SK-N-SH (cell line): ENCODE measurements at regions not wholly inside any gene's neighbourhood (a gene's known extent, or its start where the extent isn't known, plus 50 kb on each side); places are given as distances from the start of the nearest gene placed in this dataset.

Experiments used
- CTCF ChIA-PET: fragments of 300-600, 350-600 bp; formaldehyde crosslinking; extraction: SDS; loops from one replicate; lab custom pipeline; 2021; lab: Yijun Ruan, JAX
- POLR2A ChIA-PET: fragments of 350-600 bp; sonication (Branson Sonifier 250); formaldehyde crosslinking; extraction: SDS; loops from one replicate; lab custom pipeline; 2020; ENCODE audit warnings: antibody characterized with exemption, inconsistent platforms; lab: Yijun Ruan, JAX
- DNase-seq: peaks from one replicate; pipeline ENCODE4 v3.0.0; 2012
- H2AFZ ChIP-seq: fragments of 200-600 bp; sonication (generic); 2 replicates; pipeline ENCODE4 v1.8.1; 2016; ENCODE audit warnings: antibody characterized with exemption, mild to moderate bottlenecking, low read depth
- H3F3A ChIP-seq: fragments of 200-600 bp; sonication (generic); replicated peaks from 2 replicates; pipeline ENCODE3; 2016; ENCODE audit warnings: antibody characterized with exemption, mild to moderate bottlenecking; ENCODE audit not compliant: insufficient read depth
- H3K27ac ChIP-seq, 2 experiments: fragments of 200-500 bp in 1 of 2; fragments of 200-600 bp in 1 of 2; sonication (Bioruptor generic) in 1 of 2; sonication (generic), shearing (Covaris generic) in 1 of 2; 2 replicates each; pipeline versions ENCODE4 v1.5.1 to v1.6.1; 2014 to 2016; ENCODE audit warnings: low read depth in 2 of 2, inconsistent platforms in 1 of 2, low read length in 1 of 2, mild to moderate bottlenecking in 1 of 2, mixed read lengths in 1 of 2
- H3K27me3 ChIP-seq: fragments of 200-600 bp; sonication (generic), shearing (Covaris generic); 2 replicates; pipeline ENCODE4 v1.6.1; 2016; ENCODE audit warnings: mixed run types; ENCODE audit not compliant: insufficient read depth
- H3K36me3 ChIP-seq, 2 experiments: fragments of 200-500 bp in 1 of 2; fragments of 200-600 bp in 1 of 2; sonication (Bioruptor generic) in 1 of 2; sonication (generic) in 1 of 2; replicated peaks in 1 of 2; 2 replicates each; pipeline versions ENCODE3 to v1.5.1; 2014 to 2016; ENCODE audit warnings: low read length in 1 of 2, mild to moderate bottlenecking in 1 of 2; ENCODE audit not compliant: insufficient read depth in 2 of 2, control insufficient read depth in 1 of 2
- H3K4me1 ChIP-seq, 2 experiments: fragments of 200-500 bp in 1 of 2; fragments of 200-600 bp in 1 of 2; sonication (Bioruptor generic) in 1 of 2; sonication (generic), shearing (Covaris generic) in 1 of 2; 2 replicates each; pipeline versions ENCODE4 v1.5.1 to v1.6.1; 2014 to 2016; ENCODE audit warnings: low read depth in 1 of 2, low read length in 1 of 2, mixed run types in 1 of 2; ENCODE audit not compliant: insufficient read depth in 2 of 2, control insufficient read depth in 1 of 2
- H3K4me2 ChIP-seq: fragments of 200-600 bp; sonication (generic), shearing (Covaris generic); 2 replicates; pipeline ENCODE4 v1.6.1; 2017; ENCODE audit warnings: mixed run types
- H3K4me3 ChIP-seq, 2 experiments: fragments of 200-500 bp in 1 of 2; fragments of 200-600 bp in 1 of 2; sonication (Bioruptor generic) in 1 of 2; sonication (generic), shearing (Covaris generic) in 1 of 2; 2 replicates each; pipeline versions ENCODE4 v1.5.1 to v1.8.1; 2014 to 2016; ENCODE audit warnings: low read depth in 2 of 2, inconsistent platforms in 1 of 2, low read length in 1 of 2, mild to moderate bottlenecking in 1 of 2, mixed read lengths in 1 of 2, moderate library complexity in 1 of 2
- H3K79me2 ChIP-seq: fragments of 200-600 bp; sonication (generic); 2 replicates; pipeline ENCODE4 v1.8.1; 2017; ENCODE audit warnings: mild to moderate bottlenecking; ENCODE audit not compliant: insufficient read depth
- H3K9ac ChIP-seq: fragments of 200-600 bp; sonication (generic); 2 replicates; pipeline ENCODE4 v1.6.1; 2017; ENCODE audit warnings: mixed run types
- H3K9me2 ChIP-seq: fragments of 200-600 bp; sonication (generic); 2 replicates; pipeline ENCODE4 v1.6.1; 2017; ENCODE audit warnings: mixed run types
- H3K9me3 ChIP-seq: fragments of 200-600 bp; sonication (generic); 2 replicates; pipeline ENCODE4 v1.6.1; 2017; ENCODE audit warnings: mixed run types, mild to moderate bottlenecking, moderate library complexity
- H4K20me1 ChIP-seq: fragments of 200-600 bp; sonication (generic); 2 replicates; pipeline ENCODE4 v1.6.1; 2017; ENCODE audit warnings: mild to moderate bottlenecking, mixed run types; ENCODE audit not compliant: insufficient read depth
- CTCF ChIP-seq: fragments of 200-600 bp; sonication (generic); IDR thresholded peaks from 2 replicates; pipeline ENCODE4 v1.6.1; 2017; ENCODE audit warnings: antibody characterized with exemption, mild to moderate bottlenecking, moderate library complexity
- ELF1 ChIP-seq: IDR thresholded peaks from 2 replicates; pipeline ENCODE4 v1.4.0; 2012
- EP300 ChIP-seq, 2 experiments: IDR thresholded peaks; 2 replicates each; pipeline versions ENCODE4 v1.4.0 to v1.6.1; 2012; ENCODE audit warnings: borderline replicate concordance in 1 of 2, low read depth in 1 of 2, low read length in 1 of 2
- FOXJ3 ChIP-seq: sonication (generic); formaldehyde crosslinking; IDR thresholded peaks from 2 replicates; pipeline ENCODE4 v1.5.1; 2020; ENCODE audit warnings: mild to moderate bottlenecking, missing genetic modification reagents
- FOXM1 ChIP-seq: IDR thresholded peaks from 2 replicates; pipeline ENCODE4 v1.4.0; 2012; ENCODE audit warnings: low read depth, mild to moderate bottlenecking
- GABPA ChIP-seq: IDR thresholded peaks from 2 replicates; pipeline ENCODE4 v1.4.0; 2012; ENCODE audit warnings: low read depth, mild to moderate bottlenecking
- GATA2 ChIP-seq: sonication (generic); formaldehyde crosslinking; IDR thresholded peaks from 2 replicates; pipeline ENCODE4 v1.5.0; 2020; ENCODE audit warnings: mild to moderate bottlenecking, missing genetic modification reagents
- JUND ChIP-seq: IDR thresholded peaks from 2 replicates; pipeline ENCODE4 v1.4.0; 2012
- MEF2A ChIP-seq: IDR thresholded peaks from 2 replicates; pipeline ENCODE4 v1.4.0; 2012; ENCODE audit warnings: low read depth, borderline replicate concordance
- MXI1 ChIP-seq: IDR thresholded peaks from 2 replicates; pipeline ENCODE4 v1.6.1; 2012; ENCODE audit warnings: mild to moderate bottlenecking, low read depth, low read length, improper control_type of control experiment
- NFIC ChIP-seq: IDR thresholded peaks from 2 replicates; pipeline ENCODE4 v1.4.0; 2012; ENCODE audit warnings: borderline replicate concordance
- PBX3 ChIP-seq: IDR thresholded peaks from 2 replicates; pipeline ENCODE4; 2012
- POLR2AphosphoS5 ChIP-seq: IDR thresholded peaks from 2 replicates; pipeline ENCODE4 v1.6.1; 2012; ENCODE audit warnings: low read depth, low read length
- RXRA ChIP-seq: IDR thresholded peaks from 2 replicates; pipeline ENCODE4 v1.4.0; 2012; ENCODE audit warnings: low read depth, mild to moderate bottlenecking, borderline replicate concordance
- TEAD4 ChIP-seq: IDR thresholded peaks from 2 replicates; pipeline ENCODE4 v1.4.0; 2012; ENCODE audit warnings: mild to moderate bottlenecking, borderline replicate concordance; ENCODE audit not compliant: insufficient read depth
- USF1 ChIP-seq: IDR thresholded peaks from 2 replicates; pipeline ENCODE4 v1.4.0; 2012; ENCODE audit warnings: low read depth, borderline replicate concordance
- USF2 ChIP-seq: fragments of 150-350 bp; IDR thresholded peaks from 2 replicates; pipeline ENCODE4 v1.6.1; 2017; ENCODE audit warnings: antibody characterized with exemption, low read length, low read depth, borderline replicate concordance
- WGBS: methylation state at CpG from one replicate; pipeline ENCODE4 v1.1.6; 2017; ENCODE audit warnings: low lambda C conversion rate; 5-methylcytosine and 5-hydroxymethylcytosine counted together
- TF ChIP-seq, protein P1 (sequence below): IDR thresholded peaks from 2 replicates; pipeline ENCODE4 v1.6.1; 2012; ENCODE audit warnings: mild to moderate bottlenecking, low read depth, low read length, moderate library complexity

- Histone ChIP-seq H3F3A (no peaks in the 10 kb centered on the region), H4K20me1 (no peaks in the 10 kb centered on the region), H3K9me2 (no peaks in the 10 kb centered on the region), H3K27ac (no peak overlapping the region), H3K27me3 (no peaks in the 10 kb centered on the region; the same call in 1 of the 2 replicates), H3K36me3 (no peaks in the 10 kb centered on the region), H3K79me2 (no peaks in the 10 kb centered on the region), H3K9ac (no peak overlapping the region), H3K9me3 (no peaks in the 10 kb centered on the region), H3K4me2 (no peak overlapping the region), H2AFZ (no peak overlapping the region), H3K4me1 (no peaks in the 10 kb centered on the region), H3K4me3 (no peak overlapping the region)
- ChIA-PET CTCF (interaction anchor here (1.2 to 1.8 kb wide), 2 partner anchors 14 to 131 kb away, joined by 4 to 6 read pairs; no protein-coding TSS in a partner anchor), POLR2A (no interaction called here)
- TF ChIP-seq RXRA, result no peak
- no peak for TF ChIP-seq FOXJ3 (CRISPR knock-in tag)
- TF ChIP-seq USF2, result no peak
- no peak for DNase-seq
Observed at GRCh38 chr2:7557376-7557775, 640.2 kb downstream of the RNF144A start.

DNA sequence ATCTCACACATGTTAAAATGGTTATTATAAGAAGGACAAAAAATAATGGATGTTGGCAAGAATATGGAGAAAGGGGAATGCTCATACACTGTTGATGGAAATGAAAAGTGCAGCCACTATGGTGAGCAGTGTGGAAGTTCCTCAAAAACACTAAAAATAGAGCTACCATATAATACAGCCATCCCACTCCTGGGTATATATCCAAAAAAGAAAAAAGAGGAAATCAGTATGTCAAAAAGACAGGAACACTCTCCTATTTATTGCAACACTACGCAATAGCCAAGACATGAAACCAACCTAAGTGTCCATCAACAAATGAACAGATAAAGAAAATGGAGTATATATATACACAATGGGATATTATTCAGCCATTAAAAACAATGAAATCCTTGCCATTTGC is 642.6 kb downstream of the RNF144A start:
- H3K36me3 ChIP-seq, result no peaks in the 10 kb centered on the region
- TF ChIP-seq MEF2A (no peak), USF2 (no peak), TEAD4 (no peak), NFIC (no peak), GABPA (no peak), EP300 (IDR thresholded peaks at IDR 0.05; ENCODE audit: borderline replicate concordance in 1 of 2, low read depth in 1 of 2, low read length in 1 of 2) (no peak), ELF1 (no peak), USF1 (no peak), CTCF (no peak), POLR2AphosphoS5 (no peak), RXRA (no peak), GATA2 (no peak), MXI1 (no peak), FOXJ3 (CRISPR knock-in tag) (no peak), JUND (no peak), PBX3 (no peak), FOXM1 (no peak)
- TF ChIP-seq, protein P1, sequence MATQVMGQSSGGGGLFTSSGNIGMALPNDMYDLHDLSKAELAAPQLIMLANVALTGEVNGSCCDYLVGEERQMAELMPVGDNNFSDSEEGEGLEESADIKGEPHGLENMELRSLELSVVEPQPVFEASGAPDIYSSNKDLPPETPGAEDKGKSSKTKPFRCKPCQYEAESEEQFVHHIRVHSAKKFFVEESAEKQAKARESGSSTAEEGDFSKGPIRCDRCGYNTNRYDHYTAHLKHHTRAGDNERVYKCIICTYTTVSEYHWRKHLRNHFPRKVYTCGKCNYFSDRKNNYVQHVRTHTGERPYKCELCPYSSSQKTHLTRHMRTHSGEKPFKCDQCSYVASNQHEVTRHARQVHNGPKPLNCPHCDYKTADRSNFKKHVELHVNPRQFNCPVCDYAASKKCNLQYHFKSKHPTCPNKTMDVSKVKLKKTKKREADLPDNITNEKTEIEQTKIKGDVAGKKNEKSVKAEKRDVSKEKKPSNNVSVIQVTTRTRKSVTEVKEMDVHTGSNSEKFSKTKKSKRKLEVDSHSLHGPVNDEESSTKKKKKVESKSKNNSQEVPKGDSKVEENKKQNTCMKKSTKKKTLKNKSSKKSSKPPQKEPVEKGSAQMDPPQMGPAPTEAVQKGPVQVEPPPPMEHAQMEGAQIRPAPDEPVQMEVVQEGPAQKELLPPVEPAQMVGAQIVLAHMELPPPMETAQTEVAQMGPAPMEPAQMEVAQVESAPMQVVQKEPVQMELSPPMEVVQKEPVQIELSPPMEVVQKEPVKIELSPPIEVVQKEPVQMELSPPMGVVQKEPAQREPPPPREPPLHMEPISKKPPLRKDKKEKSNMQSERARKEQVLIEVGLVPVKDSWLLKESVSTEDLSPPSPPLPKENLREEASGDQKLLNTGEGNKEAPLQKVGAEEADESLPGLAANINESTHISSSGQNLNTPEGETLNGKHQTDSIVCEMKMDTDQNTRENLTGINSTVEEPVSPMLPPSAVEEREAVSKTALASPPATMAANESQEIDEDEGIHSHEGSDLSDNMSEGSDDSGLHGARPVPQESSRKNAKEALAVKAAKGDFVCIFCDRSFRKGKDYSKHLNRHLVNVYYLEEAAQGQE, result no peak
- TF ChIP-seq, all 33 proteins: peak for 0
- Histone ChIP-seq H2AFZ (no peak overlapping the region), H3F3A (no peaks in the 10 kb centered on the region), H3K79me2 (no peaks in the 10 kb centered on the region), H4K20me1 (no peaks in the 10 kb centered on the region), H3K27ac (no peak overlapping the region), H3K4me3 (no peak overlapping the region), H3K9me3 (no peaks in the 10 kb centered on the region), H3K9ac (no peak overlapping the region), H3K4me2 (no peak overlapping the region), H3K9me2 (no peaks in the 10 kb centered on the region), H3K4me1 (no peaks in the 10 kb centered on the region), H3K27me3 (no peaks in the 10 kb centered on the region; the same call in 1 of the 2 replicates)
- 71% methylated on average over 1 of the region's 1 CpG for WGBS
- no peak for DNase-seq
- ChIA-PET POLR2A (no interaction called here), CTCF (no interaction called here)
